Keratinocyte (primary cell): ENCODE measurements at regions not wholly inside any gene's neighbourhood (a gene's known extent, or its start where the extent isn't known, plus 50 kb on each side); places are given as distances from the start of the nearest gene placed in this dataset.

Experiments used
- DNase-seq: peaks from one replicate; pipeline ENCODE4 v3.0.0-alpha.2; 2011; ENCODE audit warnings: low read depth, missing footprints, low spot score
- FAIRE-seq: peaks from 2 replicates; lab custom pipeline; 2011; peaks lifted over from hg19 to GRCh38; lab: Jason Lieb, UNC
- H2AFZ ChIP-seq: 2 replicates; pipeline ENCODE4 v1.6.0; 2012; ENCODE audit warnings: low read length, control low read depth, inconsistent platforms; ENCODE audit not compliant: control insufficient read depth
- H3K27ac ChIP-seq: 2 replicates; pipeline ENCODE4 v1.5.1; 2011; ENCODE audit warnings: low read length; ENCODE audit not compliant: control insufficient read depth, insufficient read depth
- H3K27me3 ChIP-seq: 3 replicates; pipeline ENCODE4 v1.6.0; 2011; ENCODE audit warnings: low read length; ENCODE audit not compliant: control insufficient read depth, insufficient read depth; ENCODE audit errors: extremely low read depth
- H3K36me3 ChIP-seq, 2 experiments: 2 replicates in 1 of 2; 3 replicates in 1 of 2; pipeline ENCODE4 v1.5.1; 2011; ENCODE audit warnings: low read length in 2 of 2, mild to moderate bottlenecking in 1 of 2; ENCODE audit not compliant: control insufficient read depth in 2 of 2, insufficient read depth in 2 of 2; ENCODE audit errors: extremely low read depth in 1 of 2
- H3K4me1 ChIP-seq: 3 replicates; pipeline ENCODE4 v1.5.1; 2011; ENCODE audit warnings: low read length; ENCODE audit not compliant: control insufficient read depth, insufficient read depth; ENCODE audit errors: extremely low read depth
- H3K4me2 ChIP-seq: 3 replicates; pipeline ENCODE4 v1.6.0; 2011; ENCODE audit warnings: low read depth, low read length; ENCODE audit not compliant: control insufficient read depth, insufficient read depth; ENCODE audit errors: extremely low read depth
- H3K4me3 ChIP-seq, 3 experiments: fragments of 200-600 bp in 1 of 3; sonication (generic) in 1 of 3; 2 replicates in 2 of 3; 3 replicates in 1 of 3; pipeline ENCODE4 v1.5.1; 2011 to 2016; ENCODE audit warnings: low read length in 3 of 3, mild to moderate bottlenecking in 3 of 3, control low read depth in 2 of 3, inconsistent platforms in 1 of 3, low read depth in 1 of 3, mixed read lengths in 1 of 3, mixed run types in 1 of 3, moderate library complexity in 1 of 3; ENCODE audit not compliant: control insufficient read depth in 2 of 3, insufficient read depth in 2 of 3; ENCODE audit errors: extremely low read depth in 1 of 3
- H3K79me2 ChIP-seq: 2 replicates; pipeline ENCODE4 v1.6.0; 2012; ENCODE audit warnings: low read length; ENCODE audit not compliant: control insufficient read depth, insufficient read depth
- H3K9ac ChIP-seq: 3 replicates; pipeline ENCODE4 v1.6.0; 2011; ENCODE audit warnings: low read length; ENCODE audit not compliant: control insufficient read depth, insufficient read depth; ENCODE audit errors: extremely low read depth
- H3K9me1 ChIP-seq: 3 replicates; pipeline ENCODE4 v1.6.0; 2011; ENCODE audit warnings: low read length; ENCODE audit not compliant: control insufficient read depth, insufficient read depth; ENCODE audit errors: extremely low read depth
- H3K9me3 ChIP-seq: 2 replicates; pipeline ENCODE4 v1.5.1; 2012; ENCODE audit warnings: low read depth, low read length; ENCODE audit not compliant: control insufficient read depth
- H4K20me1 ChIP-seq: 3 replicates; pipeline ENCODE4 v1.6.0; 2011; ENCODE audit warnings: low read length; ENCODE audit not compliant: control insufficient read depth, insufficient read depth; ENCODE audit errors: extremely low read depth
- CTCF ChIP-seq, 3 experiments: IDR thresholded peaks in 1 of 3; conservative IDR thresholded peaks in 1 of 3; optimal IDR thresholded peaks in 1 of 3; 2 replicates in 2 of 3; 3 replicates in 1 of 3; pipeline versions ENCODE3 to v1.5.1; 2011; ENCODE audit warnings: low read length in 3 of 3, mild to moderate bottlenecking in 3 of 3, moderate library complexity in 2 of 3, control low read depth in 1 of 3, inconsistent platforms in 1 of 3; ENCODE audit not compliant: insufficient read depth in 2 of 3; ENCODE audit errors: extremely low read depth in 1 of 3
- EZH2 ChIP-seq: IDR thresholded peaks from one replicate; pipeline ENCODE4 v1.6.1; 2012; ENCODE audit warnings: inconsistent platforms, mild to moderate bottlenecking, low read length, moderate library complexity
- dilution Hi-C: fragments of 300-500 bp; cut with MboI; formaldehyde crosslinking; loops from one replicate; pipeline ENCODE4 v1.7.0; 2020; ENCODE audit warnings: low sequenced_read_pairs; ENCODE audit not compliant: extremely low pct_ligation_motif_present

DNA sequence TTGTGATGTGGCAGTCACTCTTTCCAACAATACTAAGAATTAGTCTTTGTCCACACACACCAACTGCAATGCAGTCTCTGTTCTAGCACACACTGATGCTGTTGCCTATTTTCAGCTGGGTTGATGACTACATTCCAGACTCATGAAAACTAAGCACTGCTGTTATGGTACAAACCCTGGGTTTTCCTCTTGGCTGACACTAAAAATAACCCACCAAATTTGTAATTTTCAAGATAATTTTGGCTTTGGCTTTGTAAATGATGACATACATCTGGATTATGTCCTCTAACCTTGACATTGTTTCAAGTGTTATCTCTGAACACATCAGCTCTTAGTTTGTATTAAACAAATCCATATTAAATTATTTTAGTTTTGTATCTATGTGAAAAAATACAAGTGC lies 444.8 kb downstream of the PTPRC start:
- DNase-seq, result no peak
- Histone ChIP-seq H2AFZ (no peak overlapping the region), H4K20me1 (no peaks in the 10 kb centered on the region), H3K4me2 (no peak overlapping the region), H3K9me1 (no peaks in the 10 kb centered on the region), H3K9me3 (no peaks in the 10 kb centered on the region), H3K27ac (no peak overlapping the region), H3K79me2 (no peaks in the 10 kb centered on the region), H3K36me3 (no peaks in the 10 kb centered on the region), H3K4me3 (no peak overlapping the region), H3K9ac (no peak overlapping the region), H3K4me1 (no peaks in the 10 kb centered on the region), H3K27me3 (no peaks in the 10 kb centered on the region)
- TF ChIP-seq CTCF (optimal IDR thresholded peaks at IDR 0.05 in 1 of 3, IDR thresholded peaks at IDR 0.05 in 1 of 3, conservative IDR thresholded peaks at IDR 0.05 in 1 of 3; ENCODE audit: extremely low read depth in 1 of 3, insufficient read depth in 2 of 3, low read length in 3 of 3) (no peak), EZH2 (no peak)
- no peak for FAIRE-seq
- dilution Hi-C loops, result no loop called here

- no peak overlapping the region for H2AFZ ChIP-seq
Observed at GRCh38 chr1:199084293-199084692, 445.5 kb downstream of the PTPRC start.

More at GRCh38 chr1:199084293-199084692, 445.5 kb downstream of the PTPRC start:
- dilution Hi-C loops, result no loop called here
- FAIRE-seq (no peak), DNase-seq (no peak)
- Histone ChIP-seq H4K20me1 (no peaks in the 10 kb centered on the region), H3K36me3 (no peaks in the 10 kb centered on the region), H3K27ac (no peak overlapping the region), H3K9me3 (no peaks in the 10 kb centered on the region), H3K4me3 (no peak overlapping the region), H3K4me2 (no peak overlapping the region), H3K4me1 (no peaks in the 10 kb centered on the region), H3K9ac (no peak overlapping the region), H3K79me2 (no peaks in the 10 kb centered on the region), H3K9me1 (no peaks in the 10 kb centered on the region), H3K27me3 (no peaks in the 10 kb centered on the region)
- TF ChIP-seq EZH2 (no peak), CTCF (optimal IDR thresholded peaks at IDR 0.05 in 1 of 3, IDR thresholded peaks at IDR 0.05 in 1 of 3, conservative IDR thresholded peaks at IDR 0.05 in 1 of 3; ENCODE audit: extremely low read depth in 1 of 3, insufficient read depth in 2 of 3, low read length in 3 of 3) (no peak)
